GM06990 (cell line): ENCODE measurements at regions not wholly inside any gene's neighbourhood (a gene's known extent, or its start where the extent isn't known, plus 50 kb on each side); places are given as distances from the start of the nearest gene placed in this dataset.

Source experiments
- DNase-seq: peaks from one replicate; pipeline ENCODE4 v3.0.0-alpha.2; 2011; ENCODE audit not compliant: insufficient read length; ENCODE audit errors: extremely low read depth
- H3K27me3 ChIP-seq: replicated peaks from 2 replicates; pipeline ENCODE4 v1.6.0; 2011; ENCODE audit warnings: low read length; ENCODE audit not compliant: control insufficient read depth, insufficient read depth
- H3K36me3 ChIP-seq: 2 replicates; pipeline ENCODE4 v1.5.1; 2011; ENCODE audit warnings: low read length; ENCODE audit not compliant: control insufficient read depth, insufficient read depth
- H3K4me3 ChIP-seq: replicated peaks from 2 replicates; pipeline ENCODE4 v1.5.1; 2011; ENCODE audit warnings: low read depth, mild to moderate bottlenecking, control low read depth, low read length
- TF ChIP-seq, protein P1 (sequence below): IDR thresholded peaks from 2 replicates; pipeline ENCODE4 v1.5.1; 2011; ENCODE audit warnings: low read length, control low read depth, mild to moderate bottlenecking, inconsistent platforms; ENCODE audit not compliant: insufficient read depth, poor library complexity, severe bottlenecking

DNA sequence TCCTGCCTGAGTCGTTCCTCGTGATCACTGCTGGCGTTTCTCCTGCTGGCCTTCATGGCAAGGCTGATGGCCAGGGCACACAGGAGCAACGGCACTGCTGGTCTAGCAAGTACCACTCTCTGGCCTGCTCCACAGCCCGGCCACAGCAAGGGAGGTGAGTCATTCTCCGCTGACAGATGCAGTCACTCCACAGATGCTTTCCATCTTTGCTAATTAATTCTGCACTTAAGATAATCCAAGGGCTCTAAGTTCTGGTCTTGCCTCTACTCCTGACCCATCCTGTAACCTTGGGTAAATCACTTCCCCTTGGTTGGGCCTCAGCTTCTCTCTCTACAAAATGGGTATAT is 244.4 kb downstream of the RPS24 start:
- no peak for DNase-seq
- H3K36me3 ChIP-seq: no peaks in the 10 kb centered on the region
- TF ChIP-seq, protein P1, sequence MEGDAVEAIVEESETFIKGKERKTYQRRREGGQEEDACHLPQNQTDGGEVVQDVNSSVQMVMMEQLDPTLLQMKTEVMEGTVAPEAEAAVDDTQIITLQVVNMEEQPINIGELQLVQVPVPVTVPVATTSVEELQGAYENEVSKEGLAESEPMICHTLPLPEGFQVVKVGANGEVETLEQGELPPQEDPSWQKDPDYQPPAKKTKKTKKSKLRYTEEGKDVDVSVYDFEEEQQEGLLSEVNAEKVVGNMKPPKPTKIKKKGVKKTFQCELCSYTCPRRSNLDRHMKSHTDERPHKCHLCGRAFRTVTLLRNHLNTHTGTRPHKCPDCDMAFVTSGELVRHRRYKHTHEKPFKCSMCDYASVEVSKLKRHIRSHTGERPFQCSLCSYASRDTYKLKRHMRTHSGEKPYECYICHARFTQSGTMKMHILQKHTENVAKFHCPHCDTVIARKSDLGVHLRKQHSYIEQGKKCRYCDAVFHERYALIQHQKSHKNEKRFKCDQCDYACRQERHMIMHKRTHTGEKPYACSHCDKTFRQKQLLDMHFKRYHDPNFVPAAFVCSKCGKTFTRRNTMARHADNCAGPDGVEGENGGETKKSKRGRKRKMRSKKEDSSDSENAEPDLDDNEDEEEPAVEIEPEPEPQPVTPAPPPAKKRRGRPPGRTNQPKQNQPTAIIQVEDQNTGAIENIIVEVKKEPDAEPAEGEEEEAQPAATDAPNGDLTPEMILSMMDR: no peak
- H3K4me3 ChIP-seq: no peak overlapping the region
- peaks cover 3% of the 10 kb centered on the region; the same call in 1 of the 2 replicates for H3K27me3 ChIP-seq

- no peaks in the 10 kb centered on the region for H3K36me3 ChIP-seq
- peaks cover 2% of the 10 kb centered on the region for H3K27me3 ChIP-seq
- no peak for DNase-seq
- H3K4me3 ChIP-seq: no peak overlapping the region
- TF ChIP-seq, protein P1: no peak
These were observed 246.1 kb downstream of the RPS24 start for GRCh38 chr10:78279756-78280155.

DNA sequence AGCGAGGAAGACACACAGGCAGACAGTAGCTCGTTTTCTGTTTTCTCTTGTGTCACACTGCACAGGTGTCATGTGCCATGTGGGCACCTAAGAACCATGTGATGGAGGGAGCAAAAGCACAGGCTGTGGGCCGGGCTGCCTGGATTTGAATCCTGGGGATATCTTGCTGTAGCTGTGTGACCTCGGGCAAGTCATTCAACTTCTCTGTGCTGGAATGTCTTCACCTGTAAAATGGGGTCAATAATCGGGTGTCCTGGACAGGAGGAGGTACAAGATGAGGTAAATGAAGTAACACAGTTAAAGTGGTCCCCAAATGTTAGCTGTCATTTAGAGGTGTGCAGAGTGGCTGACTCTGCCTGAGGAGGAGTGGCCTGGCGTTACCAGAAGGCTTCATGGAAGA is 246.9 kb downstream of the RPS24 start:
- Histone ChIP-seq H3K36me3 (no peaks in the 10 kb centered on the region), H3K27me3 (peaks cover 2% of the 10 kb centered on the region), H3K4me3 (no peak overlapping the region)
- TF ChIP-seq, protein P1: no peak
- no peak for DNase-seq

DNA sequence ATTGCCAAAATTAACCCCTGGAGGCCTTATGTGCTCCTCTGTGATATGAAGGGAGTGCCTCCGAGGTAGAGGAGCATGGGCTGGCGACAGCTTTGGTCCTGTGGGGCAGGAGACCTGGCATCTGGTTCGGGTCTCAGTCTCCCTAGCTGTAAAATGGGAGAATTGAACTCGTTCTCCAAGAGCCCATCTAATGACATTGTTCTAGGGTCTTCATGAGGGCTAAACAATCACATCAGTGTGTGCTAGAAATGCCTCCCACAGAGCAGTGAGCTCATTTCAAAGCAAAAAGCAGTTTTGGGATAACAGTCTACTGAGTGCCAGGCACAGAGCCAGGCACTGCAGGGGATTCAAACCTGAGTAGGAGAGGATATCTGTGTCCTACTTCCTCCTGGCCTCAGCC is 248.0 kb downstream of the RPS24 start:
- TF ChIP-seq, protein P1: no peak
- peaks cover 2% of the 10 kb centered on the region for H3K27me3 ChIP-seq

DNA sequence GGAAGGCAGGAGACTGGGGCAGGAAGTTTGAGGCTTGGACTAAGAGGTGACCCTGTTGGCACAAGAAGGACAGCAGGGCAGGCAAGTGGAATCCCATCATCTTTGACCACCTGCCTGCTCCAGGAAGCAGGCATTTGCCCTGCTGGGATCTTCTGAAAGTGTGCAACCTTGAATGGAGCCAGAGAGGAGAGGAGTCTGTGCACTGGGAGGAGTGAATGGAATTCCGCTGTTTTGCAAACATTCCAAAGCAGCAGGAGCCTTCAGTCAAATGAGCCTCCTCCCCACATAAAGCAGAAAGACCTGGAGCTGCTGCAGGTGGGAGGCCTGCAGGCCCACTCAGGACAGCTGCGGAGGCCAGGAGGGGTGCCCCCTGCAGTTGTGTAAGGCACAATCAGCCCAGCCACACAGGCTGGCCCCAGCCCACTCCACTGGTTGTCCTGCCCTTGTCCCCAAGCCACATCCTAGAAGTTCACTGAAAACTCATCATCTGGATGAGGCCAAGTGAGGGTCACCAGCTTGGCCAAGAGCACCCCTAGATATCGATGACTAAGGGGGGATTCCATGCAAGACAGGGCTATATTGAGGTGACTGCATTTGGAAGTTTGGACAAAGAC is 249.5 kb downstream of the RPS24 start:
- H3K27me3 ChIP-seq: peaks cover 2% of the 10 kb centered on the region
- H3K4me3 ChIP-seq: no peak overlapping the region
- DNase-seq: no peak
- no peaks in the 10 kb centered on the region for H3K36me3 ChIP-seq
- TF ChIP-seq, protein P1: no peak

More for the DNA sequence above, 248.0 kb downstream of the RPS24 start:
- no peaks in the 10 kb centered on the region for H3K36me3 ChIP-seq
- no peak overlapping the region for H3K4me3 ChIP-seq
- DNase-seq: no peak

DNA sequence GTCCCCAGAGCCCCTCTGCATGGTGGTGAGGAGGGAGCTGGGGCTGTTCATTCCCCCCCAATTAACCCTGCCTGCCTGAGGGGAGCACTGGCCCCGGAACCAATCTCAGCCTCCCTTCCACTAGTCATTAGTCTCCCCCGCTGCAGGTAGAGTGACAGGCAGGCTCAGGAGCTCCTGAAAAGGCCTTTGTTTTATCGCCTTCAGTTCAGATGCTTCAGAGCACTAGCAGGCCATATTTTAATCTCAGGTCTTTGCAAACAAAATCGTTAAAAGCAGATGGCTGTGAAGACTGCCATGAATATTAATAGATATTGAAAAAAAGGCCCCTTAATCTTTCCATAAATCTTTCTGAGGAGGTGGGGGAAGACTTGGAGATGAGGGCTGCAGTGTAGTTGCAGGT is 250.7 kb downstream of the RPS24 start:
- H3K4me3 ChIP-seq: no peak overlapping the region
- no peak for DNase-seq
- TF ChIP-seq, protein P1: no peak
- peaks cover 4% of the 10 kb centered on the region for H3K27me3 ChIP-seq
- H3K36me3 ChIP-seq: no peaks in the 10 kb centered on the region
